OCI-LY7 (cell line): ENCODE measurements at regions not wholly inside any gene's neighbourhood (a gene's known extent, or its start where the extent isn't known, plus 50 kb on each side); places are given as distances from the start of the nearest gene placed in this dataset.

Source experiments
- BruUV-seq: library from RNA; stranded (reverse); fragments of 400-500 nt; replicated peaks from 2 replicates; lab custom pipeline; 2021; lab: Mats Ljungman, UMichigan
- CTCF ChIA-PET: fragments of 300-600 bp; sonication (Branson Sonifier 250); formaldehyde crosslinking; loops from one replicate; lab custom pipeline; 2022; ENCODE audit warnings: antibody characterized with exemption; ENCODE audit not compliant: unreplicated experiment; lab: Charles Lee
- POLR2A ChIA-PET: fragments of 300-600 bp; sonication (Branson Sonifier 250); formaldehyde crosslinking; loops from one replicate; lab custom pipeline; 2022; ENCODE audit warnings: antibody characterized with exemption; lab: Charles Lee
- DNase-seq: peaks from one replicate; pipeline ENCODE4 v3.0.0-alpha.2; 2015; ENCODE audit warnings: low spot score
- H2AFZ ChIP-seq: fragments of 200-600 bp; sonication (generic), shearing (Covaris generic); 2 replicates; pipeline ENCODE4 v1.6.1; 2014; ENCODE audit warnings: mild to moderate bottlenecking, antibody characterized with exemption, low read length, moderate library complexity
- H3K27ac ChIP-seq: fragments of 200-600 bp; sonication (generic); 2 replicates; pipeline ENCODE4 v1.5.1; 2014; ENCODE audit warnings: mixed run types, low read depth, mild to moderate bottlenecking, moderate library complexity, low read length, inconsistent platforms; ENCODE audit not compliant: poor library complexity, severe bottlenecking
- H3K36me3 ChIP-seq: fragments of 200-600 bp; sonication (generic); 2 replicates; pipeline ENCODE4 v1.6.1; 2014; ENCODE audit warnings: mild to moderate bottlenecking, antibody characterized with exemption, low read length, moderate library complexity, mixed read lengths; ENCODE audit not compliant: insufficient read depth
- H3K4me1 ChIP-seq: fragments of 200-600 bp; sonication (generic); 2 replicates; pipeline ENCODE4 v1.5.1; 2014; ENCODE audit warnings: mild to moderate bottlenecking, low read length; ENCODE audit not compliant: insufficient read depth, poor library complexity, severe bottlenecking
- H3K4me2 ChIP-seq: fragments of 200-600 bp; sonication (generic); 2 replicates; pipeline ENCODE4 v1.6.1; 2014; ENCODE audit warnings: mild to moderate bottlenecking, low read length
- H3K4me3 ChIP-seq: fragments of 200-600 bp; sonication (generic); 2 replicates; pipeline ENCODE4 v1.5.1; 2014; ENCODE audit warnings: mild to moderate bottlenecking, low read depth, low read length; ENCODE audit not compliant: poor library complexity, severe bottlenecking
- H3K79me2 ChIP-seq: fragments of 200-600 bp; sonication (generic); 2 replicates; pipeline ENCODE4 v1.6.1; 2016; ENCODE audit warnings: low read depth, mild to moderate bottlenecking, low read length, moderate library complexity, mixed read lengths; ENCODE audit not compliant: insufficient read depth
- H3K9me2 ChIP-seq: fragments of 200-600 bp; sonication (generic); 2 replicates; pipeline ENCODE4 v1.6.1; 2016; ENCODE audit warnings: mild to moderate bottlenecking, low read length, mixed read lengths; ENCODE audit not compliant: insufficient read depth
- H3K9me3 ChIP-seq: fragments of 200-600 bp; sonication (generic); 2 replicates; pipeline ENCODE4 v1.6.1; 2014; ENCODE audit warnings: mild to moderate bottlenecking, mixed run types, low read length, mixed read lengths
- H4K20me1 ChIP-seq: fragments of 200-600 bp; sonication (generic); 2 replicates; pipeline ENCODE4 v1.6.1; 2014; ENCODE audit warnings: mild to moderate bottlenecking, antibody characterized with exemption, low read length, moderate library complexity, mixed read lengths; ENCODE audit not compliant: insufficient read depth
- CTCF ChIP-seq: fragments of 200-600 bp; sonication (generic); conservative IDR thresholded peaks from 2 replicates; pipeline ENCODE4 v1.5.1; 2014; ENCODE audit warnings: mild to moderate bottlenecking, antibody characterized with exemption, low read length, moderate library complexity, mixed read lengths
- EZH2phosphoT487 ChIP-seq: fragments of 200-600 bp; sonication (generic); IDR thresholded peaks from 2 replicates; pipeline ENCODE4 v1.6.1; 2018; ENCODE audit warnings: low read depth, borderline replicate concordance, mild to moderate bottlenecking, mixed run types, antibody characterized with exemption, low read length, moderate library complexity, mixed read lengths
- intact Hi-C: fragments of 100-400 bp; cut with micrococcal nuclease; formaldehyde crosslinking; loops from one replicate; pipeline ENCODE4 v1.10.0; 2022; ENCODE audit not compliant: unreplicated experiment

GRCh38 chr2:55995211-55995610, 71.6 kb upstream of the EFEMP1 start:
- ChIA-PET POLR2A (no interaction called here), CTCF (no interaction called here)
- Histone ChIP-seq H3K4me3 (no peak overlapping the region), H3K36me3 (no peaks in the 10 kb centered on the region), H3K4me1 (no peaks in the 10 kb centered on the region), H4K20me1 (no peaks in the 10 kb centered on the region), H3K4me2 (no peak overlapping the region), H2AFZ (no peak overlapping the region), H3K9me2 (no peaks in the 10 kb centered on the region), H3K9me3 (no peaks in the 10 kb centered on the region), H3K79me2 (no peaks in the 10 kb centered on the region), H3K27ac (no peak overlapping the region)
- DNase-seq, result no peak
- no TSS peak for BruUV-seq
- TF ChIP-seq CTCF (no peak), EZH2phosphoT487 (no peak)
- intact Hi-C loops, result no loop called here

- BruUV-seq, result no TSS peak
- Histone ChIP-seq H3K36me3 (no peaks in the 10 kb centered on the region), H3K4me2 (no peak overlapping the region), H3K79me2 (no peaks in the 10 kb centered on the region), H4K20me1 (no peaks in the 10 kb centered on the region), H3K4me3 (no peak overlapping the region), H3K27ac (no peak overlapping the region), H3K9me3 (no peaks in the 10 kb centered on the region), H3K9me2 (no peaks in the 10 kb centered on the region), H2AFZ (no peak overlapping the region), H3K4me1 (no peaks in the 10 kb centered on the region)
- TF ChIP-seq EZH2phosphoT487 (no peak), CTCF (no peak)
- no peak for DNase-seq
- ChIA-PET POLR2A (no interaction called here), CTCF (no interaction called here)
- intact Hi-C loops, result no loop called here
Measured at GRCh38 chr2:55995902-55996301, 72.3 kb upstream of the EFEMP1 start.

- H3K4me2 ChIP-seq, result no peak overlapping the region
- H3K27ac ChIP-seq, result no peak overlapping the region
- intact Hi-C loops, result no loop called here
- no peak overlapping the region for H3K4me3 ChIP-seq
- no peaks in the 10 kb centered on the region for H3K9me3 ChIP-seq
- no peaks in the 10 kb centered on the region for H4K20me1 ChIP-seq
- no peak overlapping the region for H2AFZ ChIP-seq
- H3K36me3 ChIP-seq, result no peaks in the 10 kb centered on the region
- no TSS peak for BruUV-seq
- no peaks in the 10 kb centered on the region for H3K4me1 ChIP-seq
- ChIA-PET POLR2A (no interaction called here), CTCF (no interaction called here)
- TF ChIP-seq EZH2phosphoT487, result no peak
- TF ChIP-seq CTCF, result no peak
- no peak for DNase-seq
- no peaks in the 10 kb centered on the region for H3K9me2 ChIP-seq
- H3K79me2 ChIP-seq, result no peaks in the 10 kb centered on the region
Measured at GRCh38 chr2:55999231-55999630, 75.6 kb upstream of the EFEMP1 start.
